HG02970 (cell line): ENCODE measurements at regions not wholly inside any gene's neighbourhood (a gene's known extent, or its start where the extent isn't known, plus 50 kb on each side); places are given as distances from the start of the nearest gene placed in this dataset.
"Not testable (repeated sequence)": the region's sequence is repeated elsewhere in the genome, so short reads cannot be mapped to it uniquely, and the experiment has no call there.

Experiments used
- ATAC-seq: cut with Tn5 transposase; IDR thresholded peaks from one replicate; pipeline ENCODE4 v1.9.1; 2021; ENCODE audit warnings: mild to moderate bottlenecking, moderate library complexity, moderate number of reproducible peaks; ENCODE audit not compliant: unreplicated experiment, low FRiP score

DNA sequence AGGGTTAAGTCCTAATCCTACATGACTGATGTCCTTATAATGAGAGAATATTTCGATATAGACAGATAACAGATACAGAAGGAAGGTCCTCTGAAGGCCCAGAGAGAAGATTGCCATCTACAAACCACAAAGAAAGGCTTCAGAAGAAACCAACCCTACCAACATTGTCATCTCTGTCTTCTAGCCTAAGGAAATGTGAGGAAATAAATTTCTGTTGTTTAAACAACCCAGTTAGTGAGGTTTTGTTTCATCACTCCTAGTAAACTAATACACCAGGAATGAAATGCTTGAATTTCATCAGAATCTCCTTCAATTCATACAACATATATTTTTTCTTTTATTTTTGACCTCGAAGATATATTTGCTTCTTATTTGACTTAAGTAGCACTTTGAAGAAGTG lies 1527.8 kb downstream of the STIM2 start:
- ATAC-seq = no peak

DNA sequence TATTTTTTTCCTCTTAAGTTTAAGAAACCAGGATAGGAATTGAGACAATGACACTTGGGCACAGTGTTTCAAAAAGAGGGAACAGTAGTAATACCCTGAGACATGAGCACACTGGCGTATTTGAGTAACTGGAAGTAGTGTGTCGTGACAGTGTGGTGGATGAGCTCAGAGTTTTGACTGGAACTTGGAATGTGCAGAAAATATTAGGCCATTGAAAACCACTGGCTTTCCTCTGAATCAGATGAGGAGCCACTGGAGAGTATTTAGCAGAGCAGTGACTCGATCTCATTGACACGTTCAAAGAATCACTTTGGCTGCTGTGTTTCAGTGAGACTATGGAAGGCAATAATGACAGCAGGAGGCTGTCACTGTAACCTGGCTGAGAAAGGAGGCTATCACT lies 1531.2 kb downstream of the STIM2 start:
- ATAC-seq = no peak

DNA sequence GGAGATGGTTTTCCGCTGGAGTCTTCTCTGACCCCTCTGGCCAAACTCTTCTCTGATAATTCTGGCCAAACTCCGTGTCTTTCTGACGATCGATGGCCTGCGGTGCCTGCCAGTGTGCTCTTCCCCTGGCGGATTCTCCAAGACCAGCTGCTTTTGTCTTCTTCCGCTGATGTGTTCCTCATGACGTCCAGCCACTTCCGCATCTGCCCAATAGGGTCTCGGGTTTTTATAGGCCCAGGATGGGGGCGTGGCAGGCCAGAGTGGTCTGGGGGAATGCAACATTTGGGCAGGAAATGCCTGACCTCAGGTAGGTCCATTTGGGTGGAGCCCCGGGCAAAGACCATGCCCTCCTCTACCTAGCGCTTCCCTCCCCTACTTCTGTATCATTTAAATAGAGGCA lies 1542.1 kb downstream of the STIM2 start:
- no peak for ATAC-seq

DNA sequence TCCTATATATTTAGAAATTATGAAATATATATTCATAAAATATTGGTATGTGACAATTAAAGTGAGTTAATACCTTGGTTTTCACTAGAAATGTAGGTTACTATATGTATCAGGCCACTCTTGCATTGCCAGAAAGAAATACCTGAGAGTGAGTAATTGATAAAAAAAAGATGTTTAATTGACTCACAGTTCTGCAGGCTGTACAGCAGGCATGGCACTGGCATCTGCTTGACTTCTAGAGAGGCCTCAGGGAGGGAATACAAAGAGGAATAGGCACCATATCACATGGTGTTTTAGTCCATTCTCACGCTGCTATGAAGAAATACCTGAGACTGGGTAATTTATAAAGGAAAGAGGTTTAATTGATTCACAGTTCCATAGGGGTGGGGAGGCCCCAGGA lies 1560.6 kb downstream of the STIM2 start:
- ATAC-seq = no peak

DNA sequence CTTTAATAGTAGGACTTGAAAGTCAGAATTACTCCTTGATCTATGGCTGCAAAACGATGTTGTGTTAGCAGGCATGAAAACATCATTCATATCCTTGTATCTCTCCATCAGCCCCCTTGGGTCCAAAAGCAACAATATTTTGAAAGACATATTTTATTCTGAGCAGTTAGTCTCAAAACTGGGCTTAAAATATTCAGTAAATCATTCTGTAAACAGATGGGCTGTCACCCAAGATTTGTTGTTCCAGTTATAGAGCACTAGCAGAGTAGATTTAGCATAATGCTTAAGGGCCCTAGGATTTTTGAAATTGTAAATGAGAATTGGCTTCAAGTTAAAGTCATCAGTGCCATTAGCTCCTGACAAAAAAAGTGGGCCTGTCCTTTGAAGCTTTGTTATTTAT lies 1565.6 kb downstream of the STIM2 start:
- no peak for ATAC-seq

DNA sequence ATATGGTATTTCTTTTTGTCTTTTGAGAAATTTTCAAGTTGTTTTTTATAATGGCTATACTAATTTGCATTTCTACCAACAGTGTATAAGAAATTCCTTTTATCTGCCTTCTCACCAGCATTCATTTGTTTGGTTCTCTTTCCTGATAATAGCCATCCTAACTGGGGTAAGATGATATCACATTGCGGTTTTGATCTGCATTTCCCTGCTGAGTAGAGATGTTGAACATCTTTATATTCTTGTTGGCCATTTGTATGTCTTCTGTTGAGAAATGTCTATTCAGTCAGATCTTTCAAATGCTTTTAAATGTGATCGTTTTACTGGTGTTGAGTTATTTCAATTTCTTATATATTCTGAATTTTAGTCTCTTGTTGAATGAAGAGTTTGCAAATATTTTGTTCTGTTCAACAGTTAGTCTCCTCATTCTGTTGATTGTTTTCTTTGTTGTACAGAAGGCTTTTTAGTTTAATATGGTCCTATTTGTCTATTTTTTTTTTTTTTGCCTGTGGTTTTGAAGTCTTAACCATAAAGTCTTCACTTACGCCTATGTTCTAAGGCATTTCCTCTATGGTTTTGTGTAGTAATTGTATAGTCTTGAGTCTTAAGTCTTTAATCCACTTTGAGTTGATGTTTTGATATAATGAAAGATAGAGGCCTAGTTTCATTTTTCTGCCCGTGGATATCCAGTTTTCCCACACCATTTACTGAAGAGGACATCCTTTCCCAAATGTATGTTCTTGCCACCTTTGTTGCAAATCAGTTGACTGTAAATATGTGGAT lies 1566.9 kb downstream of the STIM2 start:
- ATAC-seq = no peak

DNA sequence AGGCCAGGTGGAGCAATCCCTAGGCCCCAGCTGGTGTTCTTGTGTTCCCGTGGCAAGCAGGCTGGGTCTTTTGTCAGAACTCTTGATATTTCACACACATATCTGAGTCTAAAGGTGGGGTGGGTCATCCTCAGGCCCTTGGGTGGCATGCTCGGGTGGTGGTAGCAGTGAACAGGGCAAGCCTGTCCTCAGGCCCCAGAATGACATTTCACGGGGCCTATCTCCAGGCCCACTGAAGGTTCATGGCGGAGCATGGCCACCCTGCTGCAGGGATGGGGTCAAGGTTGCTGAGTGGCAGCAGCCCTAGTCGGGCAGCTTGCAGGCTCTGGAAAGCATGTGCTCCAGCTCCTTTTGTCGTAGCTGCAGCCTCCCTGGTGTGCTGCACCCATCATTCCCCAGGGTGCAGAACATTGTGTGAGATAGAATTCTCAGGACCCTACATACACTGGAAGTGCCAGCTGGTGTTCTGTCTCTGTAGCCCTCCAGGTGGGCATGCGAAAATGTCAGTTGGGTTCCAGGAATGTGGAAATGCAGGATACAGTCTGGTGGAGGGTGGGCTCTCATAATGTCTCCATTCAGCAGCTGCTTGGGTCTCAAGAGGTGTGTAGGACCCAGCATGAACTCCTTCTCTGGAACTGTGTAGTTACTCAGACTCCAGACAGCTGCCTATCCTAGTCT lies 1571.8 kb downstream of the STIM2 start:
- ATAC-seq = no peak

DNA sequence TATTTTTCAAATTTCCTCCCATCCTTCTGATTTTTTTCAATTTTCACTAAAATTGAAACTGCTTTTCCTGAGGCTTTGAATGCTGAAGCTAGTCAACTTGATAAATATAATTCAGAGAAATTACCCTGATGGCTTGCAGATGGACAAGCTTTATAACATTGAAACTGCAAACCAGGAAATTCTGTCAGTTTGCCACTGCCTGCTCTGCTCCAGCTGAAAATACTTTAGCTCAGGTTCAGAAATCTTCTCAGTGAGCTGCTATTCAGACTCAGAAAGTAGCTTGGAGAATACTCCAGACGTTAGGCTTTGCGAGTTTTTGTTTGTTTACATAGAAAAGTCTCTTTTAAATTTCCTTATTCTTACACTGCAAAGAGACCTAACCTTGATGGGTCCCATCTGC lies 1574.7 kb downstream of the STIM2 start:
- ATAC-seq = no peak

DNA sequence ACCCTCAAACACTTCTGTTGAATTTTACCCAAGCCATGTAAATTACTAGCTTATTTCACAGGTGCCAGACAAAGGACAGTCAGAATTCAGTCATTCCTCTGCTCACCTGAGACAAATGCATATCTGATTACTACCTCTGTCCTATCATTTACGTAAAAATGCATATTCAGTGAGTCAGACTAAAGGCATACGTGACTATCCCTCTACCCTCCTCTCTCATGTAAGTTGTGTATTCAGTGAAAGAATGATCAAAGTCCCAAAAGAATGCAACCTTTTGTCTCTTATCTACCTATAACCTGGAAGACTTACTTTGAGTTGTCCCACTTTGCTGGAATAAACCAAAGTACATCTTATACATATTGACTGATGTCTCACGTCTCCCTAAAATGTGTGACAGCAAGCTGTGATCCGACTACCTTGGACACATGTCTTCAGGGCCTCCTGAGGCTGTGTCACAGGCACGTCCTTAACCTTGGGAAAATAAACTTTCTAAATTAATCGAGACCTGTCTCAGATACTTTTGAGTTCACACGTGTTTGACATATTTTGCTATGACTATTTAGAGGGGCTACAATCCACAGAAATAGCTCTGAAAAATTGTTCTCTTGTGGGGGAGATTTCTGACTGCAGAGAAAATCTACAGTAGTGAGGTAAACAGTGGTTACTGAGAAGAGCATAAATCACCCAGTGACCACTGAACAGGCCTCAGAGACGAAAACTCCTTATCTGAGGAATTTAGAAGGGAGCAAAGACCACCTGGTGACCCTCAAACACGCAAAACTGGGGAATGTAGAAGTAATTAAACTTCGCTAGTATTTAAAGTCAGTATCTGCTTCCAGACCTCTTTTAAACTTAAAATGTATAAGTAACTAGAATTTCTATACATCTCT lies 1575.8 kb downstream of the STIM2 start:
- ATAC-seq = no peak

- ATAC-seq = no peak
These were observed 1582.7 kb downstream of the STIM2 start for GRCh38 chr4:28443371-28443770.

DNA sequence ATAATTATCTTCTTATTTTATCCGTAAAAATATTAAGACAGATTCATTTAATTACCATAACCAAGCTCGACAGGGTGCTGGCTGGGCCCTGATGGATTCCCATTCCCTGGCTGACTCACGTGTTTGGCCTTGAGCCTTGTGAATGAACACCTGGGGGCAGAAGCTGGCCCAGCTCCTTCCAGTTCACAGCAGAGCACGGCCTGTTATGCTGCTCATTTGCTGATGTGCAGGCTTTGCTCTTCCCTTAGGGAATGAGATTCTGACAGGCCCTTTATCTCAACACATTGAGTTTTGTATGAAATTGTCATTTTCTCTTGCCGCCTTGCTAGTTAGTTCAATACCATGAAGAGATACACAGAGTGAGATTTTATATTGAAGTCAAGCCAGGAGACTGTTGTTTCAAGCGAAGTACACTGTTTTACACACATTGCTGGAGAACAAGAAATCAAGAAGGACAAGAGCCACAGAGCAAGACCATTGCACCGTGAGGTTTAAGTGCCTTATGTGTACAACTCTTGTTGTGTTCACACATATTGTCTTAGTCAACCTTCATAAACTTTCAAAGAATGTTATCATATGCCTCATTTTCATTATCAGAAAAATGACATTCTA lies 1583.3 kb downstream of the STIM2 start:
- ATAC-seq = no peak

DNA sequence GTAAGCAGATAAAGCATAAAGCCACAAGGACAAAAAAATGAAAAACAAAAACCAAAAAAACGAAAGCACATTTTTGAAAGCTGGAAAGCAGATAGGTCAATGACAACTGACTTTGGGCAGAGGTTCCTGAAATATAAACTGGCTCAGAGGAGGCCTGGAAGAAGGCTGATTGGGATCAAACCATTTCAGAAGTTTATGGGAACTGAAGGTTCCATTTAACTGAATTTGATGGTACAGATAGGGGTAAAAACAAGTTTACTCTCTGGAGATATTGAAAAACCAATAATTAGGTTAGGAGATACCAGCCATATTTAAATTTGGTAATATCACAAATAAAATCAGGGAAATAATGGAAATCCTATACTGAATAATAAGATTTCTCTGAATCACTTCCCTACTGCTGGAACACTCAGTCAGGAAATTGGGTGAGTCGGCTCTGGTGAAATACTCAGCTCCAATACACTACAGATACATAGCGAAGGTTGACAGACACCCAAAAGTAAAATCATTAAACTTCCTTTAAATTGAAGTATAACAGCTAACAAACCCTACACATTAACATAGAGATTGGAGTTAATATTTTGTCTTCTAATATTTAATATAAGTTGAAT lies 1584.3 kb downstream of the STIM2 start:
- ATAC-seq = no peak

DNA sequence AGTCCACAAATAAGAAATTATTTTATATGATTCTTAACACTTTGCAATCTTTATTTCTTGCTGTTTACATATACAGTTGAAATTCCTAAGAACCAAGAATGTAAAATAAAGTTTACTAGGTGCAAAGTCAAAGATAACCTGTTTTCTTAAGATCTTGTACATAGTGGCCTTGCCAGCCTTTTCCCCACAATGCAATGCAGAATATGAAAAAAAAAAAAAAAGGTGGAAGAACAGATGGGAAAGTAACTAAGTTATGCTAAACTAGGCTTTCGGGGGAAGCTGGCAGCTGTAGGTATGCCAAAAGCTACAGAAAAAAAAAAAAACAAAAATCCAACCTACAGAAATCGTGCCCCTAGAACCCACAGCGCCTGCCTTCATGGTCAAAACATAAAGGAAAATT lies 1588.4 kb downstream of the STIM2 start:
- no peak for ATAC-seq

- ATAC-seq = no peak
These were observed 1590.7 kb downstream of the STIM2 start for GRCh38 chr4:28451346-28451745.

GRCh38 chr4:28462766-28463700 lies 1602.4 kb downstream of the STIM2 start:
- no peak for ATAC-seq

DNA sequence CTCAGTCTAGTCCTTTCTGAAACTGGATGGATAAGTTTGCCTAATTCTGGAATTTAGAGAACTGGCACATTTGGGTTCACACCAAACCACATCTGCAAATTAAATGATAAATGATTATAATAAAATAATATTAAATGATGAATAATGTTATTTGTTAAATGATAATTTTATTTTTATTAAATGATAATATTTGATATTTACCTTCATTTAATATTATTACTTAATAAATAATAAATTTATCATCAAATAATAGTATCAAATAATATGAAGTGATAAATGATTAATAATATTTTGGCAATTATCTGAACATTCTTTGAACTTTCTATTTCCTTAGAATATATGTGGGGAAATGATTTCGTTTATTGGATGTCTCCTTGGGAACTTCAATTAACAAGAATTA lies 1604.2 kb downstream of the STIM2 start:
- ATAC-seq = no peak

GRCh38 chr4:28466886-28467285 lies 1606.2 kb downstream of the STIM2 start:
- ATAC-seq = not testable (repeated sequence)

- no peak for ATAC-seq
These were observed 1608.7 kb downstream of the STIM2 start for GRCh38 chr4:28469387-28469786.

DNA sequence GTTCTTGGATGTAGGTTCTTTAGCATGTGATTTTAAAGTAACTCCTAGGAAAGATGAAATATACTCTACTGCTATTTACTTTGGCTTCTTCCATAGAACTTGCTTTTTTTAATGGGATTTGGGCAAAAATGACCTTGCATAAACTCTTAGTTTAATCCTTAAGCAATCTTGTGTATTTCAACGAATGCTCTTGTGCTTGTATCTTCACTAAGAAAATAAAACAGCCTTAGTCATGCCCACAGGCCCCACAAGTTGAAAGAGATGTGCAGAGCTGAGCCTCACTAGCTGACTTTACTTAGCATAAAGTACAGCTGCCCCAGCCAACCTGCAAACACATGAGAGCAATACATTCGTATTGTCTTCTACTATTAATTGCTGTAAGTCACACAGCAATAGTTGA lies 1609.2 kb downstream of the STIM2 start:
- ATAC-seq = no peak
